HepG2 (cell line): ENCODE measurements at regions not wholly inside any gene's neighbourhood (a gene's known extent, or its start where the extent isn't known, plus 50 kb on each side); places are given as distances from the start of the nearest gene placed in this dataset.

Source experiments
- ATAC-seq: fragments of 200-7000 bp; cut with Tn5 transposase; 3 replicates; pipeline ENCODE4 v1.9.1; 2020; ENCODE audit warnings: mild to moderate bottlenecking, moderate library complexity
- BruUV-seq: library from RNA; stranded (reverse); fragments of 400-500 nt; replicated peaks from 2 replicates; lab custom pipeline; 2021; lab: Mats Ljungman, UMichigan
- CTCF ChIA-PET: fragments of 300-600 bp; formaldehyde crosslinking; extraction: SDS; loops from one replicate; lab custom pipeline; 2021; ENCODE audit warnings: low total read pairs, inconsistent platforms, low intra/inter-chr PET ratio; lab: Yijun Ruan, JAX
- POLR2A ChIA-PET: fragments of 350-600 bp; sonication (Branson Sonifier 250); formaldehyde crosslinking; loops from one replicate; lab custom pipeline; 2020; ENCODE audit warnings: antibody characterized with exemption, inconsistent platforms; lab: Yijun Ruan, JAX
- DNase-seq: peaks from one replicate; pipeline ENCODE4 v3.0.0-alpha.2; 2015; ENCODE audit warnings: low spot score
- FAIRE-seq: peaks from 3 replicates; lab custom pipeline; 2011; peaks lifted over from hg19 to GRCh38; lab: Jason Lieb, UNC
- H2AFZ ChIP-seq: one replicate; pipeline ENCODE4 v1.6.1; 2011; ENCODE audit warnings: low read length, inconsistent platforms
- H3K27ac ChIP-seq: fragments of 300-600 bp; 3 replicates; pipeline ENCODE4 v1.8.0; 2011; ENCODE audit warnings: mixed run types, mild to moderate bottlenecking, mixed read lengths, low read length, inconsistent platforms; ENCODE audit not compliant: insufficient read depth; ENCODE audit errors: extremely low read length
- H3K27me3 ChIP-seq, 2 experiments: fragments of 200-600 bp in 1 of 2; 2 replicates in 1 of 2; 3 replicates in 1 of 2; pipeline versions ENCODE4 v1.6.0 to v1.8.0; 2011; ENCODE audit warnings: low read length in 2 of 2, mild to moderate bottlenecking in 2 of 2, moderate library complexity in 2 of 2, inconsistent platforms in 1 of 2; ENCODE audit not compliant: insufficient read depth in 2 of 2, control insufficient read depth in 1 of 2
- H3K36me3 ChIP-seq, 2 experiments: fragments of 200-600 bp in 1 of 2; replicated peaks in 1 of 2; 2 replicates in 1 of 2; 3 replicates in 1 of 2; pipeline versions ENCODE4 v1.5.1 to v1.8.0; 2011; ENCODE audit warnings: low read length in 2 of 2, inconsistent platforms in 1 of 2; ENCODE audit not compliant: insufficient read depth in 2 of 2, control insufficient read depth in 1 of 2
- H3K4me1 ChIP-seq: 2 replicates; pipeline ENCODE4 v1.5.1; 2012; ENCODE audit warnings: low read length, inconsistent platforms; ENCODE audit not compliant: insufficient read depth
- H3K4me2 ChIP-seq: 2 replicates; pipeline ENCODE4 v1.6.0; 2011; ENCODE audit warnings: low read depth, low read length, inconsistent platforms
- H3K4me3 ChIP-seq, 3 experiments: fragments of 200-600 bp in 1 of 3; sonication (generic), shearing (Covaris generic) in 1 of 3; replicated peaks in 1 of 3; 2 replicates each; pipeline ENCODE4 v1.5.1; 2011 to 2016; ENCODE audit warnings: low read length in 3 of 3, inconsistent platforms in 2 of 3, low read depth in 2 of 3, mild to moderate bottlenecking in 2 of 3, control low read depth in 1 of 3, mixed read lengths in 1 of 3; ENCODE audit not compliant: insufficient read depth in 1 of 3
- H3K79me2 ChIP-seq: one replicate; pipeline ENCODE4 v1.6.1; 2011; ENCODE audit warnings: low read length, inconsistent platforms; ENCODE audit not compliant: insufficient read depth
- H3K9ac ChIP-seq: 2 replicates; pipeline ENCODE4 v1.6.0; 2011; ENCODE audit warnings: mild to moderate bottlenecking, low read depth, low read length, inconsistent platforms; ENCODE audit not compliant: insufficient read depth
- H3K9me3 ChIP-seq: 2 replicates; pipeline ENCODE4 v1.5.1; 2012; ENCODE audit warnings: mild to moderate bottlenecking, low read length
- H4K20me1 ChIP-seq: 2 replicates; pipeline ENCODE4 v1.6.0; 2011; ENCODE audit warnings: inconsistent platforms, mild to moderate bottlenecking, low read length, moderate library complexity; ENCODE audit not compliant: insufficient read depth
- AGO2 ChIP-seq: fragments of 200-400 bp; formaldehyde crosslinking; optimal IDR thresholded peaks from 2 replicates; pipeline ENCODE3; 2017; ENCODE audit warnings: mild to moderate bottlenecking, low read depth, low read length, moderate library complexity
- CHCHD3 ChIP-seq: sonication (generic); formaldehyde crosslinking; IDR thresholded peaks from 2 replicates; pipeline ENCODE4 v1.8.0; 2022; ENCODE audit warnings: mild to moderate bottlenecking, missing genetic modification reagents, moderate library complexity
- HNF4A ChIP-seq: sonication (generic); formaldehyde crosslinking; IDR thresholded peaks from 2 replicates; pipeline ENCODE4 v1.4.0; 2020; ENCODE audit warnings: missing genetic modification reagents
- IRX3 ChIP-seq: sonication (generic); formaldehyde crosslinking; IDR thresholded peaks from 2 replicates; pipeline ENCODE4 v1.8.1; 2023; ENCODE audit warnings: mild to moderate bottlenecking, low read depth, missing genetic modification reagents, borderline replicate concordance
- KAT2B ChIP-seq: fragments of 150-350 bp; IDR thresholded peaks from 2 replicates; pipeline ENCODE4 v1.6.1; 2014; ENCODE audit warnings: low read depth, low read length, borderline replicate concordance
- KLF13 ChIP-seq: sonication (generic); formaldehyde crosslinking; IDR thresholded peaks from 2 replicates; pipeline ENCODE4 v1.4.0; 2020; ENCODE audit warnings: mild to moderate bottlenecking, missing genetic modification reagents
- NCOA2 ChIP-seq: sonication (generic); formaldehyde crosslinking; IDR thresholded peaks from 2 replicates; pipeline ENCODE4 v1.8.0; 2022; ENCODE audit warnings: inconsistent platforms
- NCOR1 ChIP-seq: fragments of 200-600 bp; sonication (generic); IDR thresholded peaks from 2 replicates; pipeline ENCODE4 v1.7.0; 2017; ENCODE audit warnings: antibody characterized with exemption, low read length, borderline replicate concordance
- NFE2L2 ChIP-seq: fragments of 150-350 bp; IDR thresholded peaks from 2 replicates; pipeline ENCODE4 v1.6.1; 2014; ENCODE audit warnings: low read length
- NFKBIZ ChIP-seq: IDR thresholded peaks from 2 replicates; pipeline ENCODE4 v1.6.1; 2018; ENCODE audit warnings: missing genetic modification reagents, missing compliant biosample characterization
- NFRKB ChIP-seq: fragments of 450-650 bp; IDR thresholded peaks from 2 replicates; pipeline ENCODE4 v1.6.1; 2017
- NRL ChIP-seq: sonication (generic); formaldehyde crosslinking; IDR thresholded peaks from 2 replicates; pipeline ENCODE4 v1.5.0; 2020; ENCODE audit warnings: missing genetic modification reagents, mild to moderate bottlenecking, moderate library complexity, borderline replicate concordance
- POLR2AphosphoS2 ChIP-seq: IDR thresholded peaks from 2 replicates; pipeline ENCODE4 v1.6.1; 2011; ENCODE audit warnings: low read depth, low read length, improper control_type of control experiment
- SPEN ChIP-seq: sonication (generic); formaldehyde crosslinking; IDR thresholded peaks from 2 replicates; pipeline ENCODE4 v1.5.1; 2020; ENCODE audit warnings: low read depth, mild to moderate bottlenecking, missing genetic modification reagents
- TBX2 ChIP-seq: sonication (generic); formaldehyde crosslinking; IDR thresholded peaks from 2 replicates; pipeline ENCODE4 v1.5.0; 2020; ENCODE audit warnings: missing genetic modification reagents, mild to moderate bottlenecking, borderline replicate concordance
- ZNF30 ChIP-seq: sonication (generic); formaldehyde crosslinking; IDR thresholded peaks from 2 replicates; pipeline ENCODE4 v1.5.0; 2020; ENCODE audit warnings: mild to moderate bottlenecking, missing genetic modification reagents
- ZNF607 ChIP-seq: sonication (generic); formaldehyde crosslinking; IDR thresholded peaks from 2 replicates; pipeline ENCODE4 v1.5.1; 2020; ENCODE audit warnings: missing genetic modification reagents, mild to moderate bottlenecking, borderline replicate concordance
- ZNF615 ChIP-seq: sonication (generic); formaldehyde crosslinking; IDR thresholded peaks from 2 replicates; pipeline ENCODE4 v1.5.0; 2020; ENCODE audit warnings: mild to moderate bottlenecking, missing genetic modification reagents, borderline replicate concordance
- ZNF652 ChIP-seq: IDR thresholded peaks from 2 replicates; pipeline ENCODE4 v1.6.1; 2016; ENCODE audit warnings: low read depth, borderline replicate concordance
- ZNF788 ChIP-seq: sonication (generic); formaldehyde crosslinking; IDR thresholded peaks from 2 replicates; pipeline ENCODE4 v1.5.0; 2020; ENCODE audit warnings: mild to moderate bottlenecking, missing genetic modification reagents, borderline replicate concordance
- WGBS: methylation state at CpG from one replicate; pipeline ENCODE4 v1.1.6; 2017; ENCODE audit warnings: low lambda C conversion rate; 5-methylcytosine and 5-hydroxymethylcytosine counted together
- in situ Hi-C: cut with HindIII; loops from 2 replicates; pipeline ENCODE4 v1.10.0; 2017; ENCODE audit warnings: low pct_unique_long_range_greater_than_20kb; ENCODE audit not compliant: extremely low pct_ligation_motif_present
- intact Hi-C: fragments of 100-400 bp; cut with micrococcal nuclease; formaldehyde crosslinking; loops from one replicate; pipeline ENCODE4 v1.10.0; 2022; ENCODE audit not compliant: unreplicated experiment
- TF ChIP-seq, protein P1 (sequence below): sonication (generic); formaldehyde crosslinking; IDR thresholded peaks from 2 replicates; pipeline ENCODE4 v1.4.0; 2020; ENCODE audit warnings: mild to moderate bottlenecking, missing genetic modification reagents, borderline replicate concordance
- TF ChIP-seq, protein P2 (sequence below): sonication (generic); formaldehyde crosslinking; IDR thresholded peaks from 2 replicates; pipeline ENCODE4 v1.5.0; 2020; ENCODE audit warnings: missing genetic modification reagents, mild to moderate bottlenecking, borderline replicate concordance
- TF ChIP-seq, protein P3 (sequence below): sonication (generic); formaldehyde crosslinking; IDR thresholded peaks from 2 replicates; pipeline ENCODE4 v1.5.1; 2020; ENCODE audit warnings: missing genetic modification reagents, mild to moderate bottlenecking, borderline replicate concordance

- TF ChIP-seq TBX2 (CRISPR knock-in tag) (no peak), ZNF652 (CRISPR knock-in tag) (no peak), NFKBIZ (CRISPR knock-in tag) (no peak), ZNF615 (no peak), ZNF30 (CRISPR knock-in tag) (no peak), KAT2B (no peak), NFE2L2 (no peak), AGO2 (no peak), HNF4A (CRISPR knock-in tag) (no peak), IRX3 (CRISPR knock-in tag) (no peak)
- TF ChIP-seq, protein P1, sequence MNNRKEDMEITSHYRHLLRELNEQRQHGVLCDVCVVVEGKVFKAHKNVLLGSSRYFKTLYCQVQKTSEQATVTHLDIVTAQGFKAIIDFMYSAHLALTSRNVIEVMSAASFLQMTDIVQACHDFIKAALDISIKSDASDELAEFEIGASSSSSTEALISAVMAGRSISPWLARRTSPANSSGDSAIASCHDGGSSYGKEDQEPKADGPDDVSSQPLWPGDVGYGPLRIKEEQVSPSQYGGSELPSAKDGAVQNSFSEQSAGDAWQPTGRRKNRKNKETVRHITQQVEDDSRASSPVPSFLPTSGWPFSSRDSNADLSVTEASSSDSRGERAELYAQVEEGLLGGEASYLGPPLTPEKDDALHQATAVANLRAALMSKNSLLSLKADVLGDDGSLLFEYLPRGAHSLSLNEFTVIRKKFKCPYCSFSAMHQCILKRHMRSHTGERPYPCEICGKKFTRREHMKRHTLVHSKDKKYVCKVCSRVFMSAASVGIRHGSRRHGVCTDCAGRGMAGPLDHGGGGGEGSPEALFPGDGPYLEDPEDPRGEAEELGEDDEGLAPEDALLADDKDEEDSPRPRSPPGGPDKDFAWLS (CRISPR knock-in tag) = no peak
- TF ChIP-seq, all 625 proteins: peak for 0
Observed at GRCh38 chr18:2406544-2406943, 164.8 kb downstream of the METTL4 start (continued).

DNA sequence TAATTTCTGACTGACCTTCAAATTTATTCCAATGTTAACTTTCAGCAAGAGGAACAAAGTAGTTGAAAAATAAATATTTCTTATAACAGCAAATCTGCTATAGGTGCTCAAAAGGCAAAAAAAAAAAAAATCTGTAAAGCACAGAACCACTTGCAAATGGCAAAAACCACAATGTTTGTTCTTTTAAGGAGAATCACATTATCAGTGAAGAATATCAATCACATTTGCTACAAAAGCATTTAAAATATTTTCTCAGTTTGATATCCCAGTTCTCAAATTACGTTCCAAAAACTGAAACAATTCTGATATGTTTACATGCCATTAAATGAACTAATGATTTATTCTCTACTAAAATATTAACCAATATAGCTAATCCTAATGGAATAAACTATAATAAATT, 163.3 kb downstream of the METTL4 start:
- Histone ChIP-seq H3K9me3 (no peaks in the 10 kb centered on the region), H3K79me2 (no peaks in the 10 kb centered on the region), H3K36me3 (no peaks in the 10 kb centered on the region), H3K4me2 (no peak overlapping the region), H3K27me3 (no peaks in the 10 kb centered on the region), H2AFZ (no peak overlapping the region), H4K20me1 (no peaks in the 10 kb centered on the region), H3K9ac (no peak overlapping the region), H3K4me3 (no peak overlapping the region), H3K4me1 (no peaks in the 10 kb centered on the region), H3K27ac (no peak overlapping the region)
- no TSS peak for BruUV-seq
- ATAC-seq (no peak), FAIRE-seq (no peak), DNase-seq (no peak)
- in situ Hi-C loops (no loop called here), intact Hi-C loops (no loop called here)
- TF ChIP-seq SPEN (CRISPR knock-in tag) = no peak
- TF ChIP-seq CHCHD3 = no peak
- TF ChIP-seq, protein P2, sequence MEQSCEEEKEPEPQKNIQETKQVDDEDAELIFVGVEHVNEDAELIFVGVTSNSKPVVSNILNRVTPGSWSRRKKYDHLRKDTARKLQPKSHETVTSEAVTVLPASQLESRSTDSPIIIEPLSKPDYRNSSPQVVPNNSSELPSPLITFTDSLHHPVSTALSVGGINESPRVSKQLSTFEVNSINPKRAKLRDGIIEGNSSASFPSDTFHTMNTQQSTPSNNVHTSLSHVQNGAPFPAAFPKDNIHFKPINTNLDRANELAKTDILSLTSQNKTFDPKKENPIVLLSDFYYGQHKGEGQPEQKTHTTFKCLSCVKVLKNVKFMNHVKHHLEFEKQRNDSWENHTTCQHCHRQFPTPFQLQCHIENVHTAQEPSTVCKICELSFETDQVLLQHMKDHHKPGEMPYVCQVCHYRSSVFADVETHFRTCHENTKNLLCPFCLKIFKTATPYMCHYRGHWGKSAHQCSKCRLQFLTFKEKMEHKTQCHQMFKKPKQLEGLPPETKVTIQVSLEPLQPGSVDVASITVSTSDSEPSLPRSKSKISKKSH = no peak
- no peak for TF ChIP-seq NCOA2 (CRISPR knock-in tag)
- no peak for TF ChIP-seq POLR2AphosphoS2
- no peak for TF ChIP-seq ZNF788 (CRISPR knock-in tag)
- TF ChIP-seq, protein P3, sequence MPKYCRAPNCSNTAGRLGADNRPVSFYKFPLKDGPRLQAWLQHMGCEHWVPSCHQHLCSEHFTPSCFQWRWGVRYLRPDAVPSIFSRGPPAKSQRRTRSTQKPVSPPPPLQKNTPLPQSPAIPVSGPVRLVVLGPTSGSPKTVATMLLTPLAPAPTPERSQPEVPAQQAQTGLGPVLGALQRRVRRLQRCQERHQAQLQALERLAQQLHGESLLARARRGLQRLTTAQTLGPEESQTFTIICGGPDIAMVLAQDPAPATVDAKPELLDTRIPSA (CRISPR knock-in tag) = no peak
- no peak for TF ChIP-seq ZNF607
- no peak for TF ChIP-seq NRL (CRISPR knock-in tag)
- no peak for TF ChIP-seq NFRKB
- no peak for TF ChIP-seq KLF13 (CRISPR knock-in tag)
- no peak for TF ChIP-seq NCOR1
- CTCF ChIA-PET = no interaction called here
- WGBS = 6% methylated on average over 1 of the region's 1 CpG
- POLR2A ChIA-PET = no interaction called here
